ENCODE measurements at regions not wholly inside any gene's neighbourhood (a gene's known extent, or its start where the extent isn't known, plus 50 kb on each side); places are given as distances from the start of the nearest gene placed in this dataset.

- TF ChIP-seq FIP1L1 (IDR thresholded peaks at IDR 0.05; ENCODE audit: low read depth, low read length, poor library complexity, severe bottlenecking) (no peak), FOXA1 (IDR thresholded peaks at IDR 0.05; ENCODE audit: borderline replicate concordance) (no peak), ZFP30 (CRISPR knock-in tag; IDR thresholded peaks at IDR 0.05; ENCODE audit: borderline replicate concordance) (no peak), RAD21 (CRISPR knock-in tag; conservative IDR thresholded peaks at IDR 0.05 in 1 of 2, IDR thresholded peaks at IDR 0.05 in 1 of 2) (no peak)
Measured at GRCh38 chr11:109308551-109308950, 113.4 kb upstream of the C11orf87 start.
